ENCODE measurements at regions not wholly inside any gene's neighbourhood (a gene's known extent, or its start where the extent isn't known, plus 50 kb on each side); places are given as distances from the start of the nearest gene placed in this dataset.

DNA sequence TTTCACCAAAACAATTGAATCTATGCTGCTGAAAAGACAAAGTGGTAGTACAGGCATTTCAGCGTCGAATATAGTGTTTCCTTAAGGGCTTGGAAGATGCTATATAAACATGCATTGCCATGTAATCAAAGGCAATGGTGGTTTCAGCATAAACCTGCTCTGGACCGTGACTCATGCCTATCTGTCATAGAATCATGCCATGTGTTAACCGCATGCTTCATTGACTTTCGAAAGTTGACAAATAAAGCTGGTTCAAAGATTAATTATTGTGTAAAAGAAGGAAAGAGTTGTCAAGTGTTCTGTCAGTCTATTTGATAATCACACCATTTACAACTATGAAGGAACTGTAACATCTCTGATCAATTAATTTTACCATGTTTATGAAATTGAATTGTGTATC, 83.2 kb downstream of the FUNDC1 start:
- Histone ChIP-seq H3K4me1 (ENCODE audit: control insufficient read depth, insufficient read depth, low read length) (no peaks in the 10 kb centered on the region), H3K9me3 (ENCODE audit: control insufficient read depth, insufficient read depth, low read depth, low read length) (no peaks in the 10 kb centered on the region), H3K36me3 (ENCODE audit: control insufficient read depth, insufficient read depth, low read length) (no peaks in the 10 kb centered on the region), H3K4me3 (ENCODE audit: low read depth in 2 of 2, low read length in 2 of 2) (no peak overlapping the region), H3K27ac (ENCODE audit: low read length) (no peak overlapping the region), H3K27me3 (ENCODE audit: control insufficient read depth, insufficient read depth, low read length) (no peaks in the 10 kb centered on the region)
- no TSS peak for BruUV-seq (replicated peaks)
- in situ Hi-C loops (cut with HindIII; ENCODE audit: low pct_unique_long_range_greater_than_20kb, low sequenced_read_pairs) (no loop called here), intact Hi-C loops (cut with micrococcal nuclease; ENCODE audit: unreplicated experiment) (no loop called here)
- TF ChIP-seq, protein P1, sequence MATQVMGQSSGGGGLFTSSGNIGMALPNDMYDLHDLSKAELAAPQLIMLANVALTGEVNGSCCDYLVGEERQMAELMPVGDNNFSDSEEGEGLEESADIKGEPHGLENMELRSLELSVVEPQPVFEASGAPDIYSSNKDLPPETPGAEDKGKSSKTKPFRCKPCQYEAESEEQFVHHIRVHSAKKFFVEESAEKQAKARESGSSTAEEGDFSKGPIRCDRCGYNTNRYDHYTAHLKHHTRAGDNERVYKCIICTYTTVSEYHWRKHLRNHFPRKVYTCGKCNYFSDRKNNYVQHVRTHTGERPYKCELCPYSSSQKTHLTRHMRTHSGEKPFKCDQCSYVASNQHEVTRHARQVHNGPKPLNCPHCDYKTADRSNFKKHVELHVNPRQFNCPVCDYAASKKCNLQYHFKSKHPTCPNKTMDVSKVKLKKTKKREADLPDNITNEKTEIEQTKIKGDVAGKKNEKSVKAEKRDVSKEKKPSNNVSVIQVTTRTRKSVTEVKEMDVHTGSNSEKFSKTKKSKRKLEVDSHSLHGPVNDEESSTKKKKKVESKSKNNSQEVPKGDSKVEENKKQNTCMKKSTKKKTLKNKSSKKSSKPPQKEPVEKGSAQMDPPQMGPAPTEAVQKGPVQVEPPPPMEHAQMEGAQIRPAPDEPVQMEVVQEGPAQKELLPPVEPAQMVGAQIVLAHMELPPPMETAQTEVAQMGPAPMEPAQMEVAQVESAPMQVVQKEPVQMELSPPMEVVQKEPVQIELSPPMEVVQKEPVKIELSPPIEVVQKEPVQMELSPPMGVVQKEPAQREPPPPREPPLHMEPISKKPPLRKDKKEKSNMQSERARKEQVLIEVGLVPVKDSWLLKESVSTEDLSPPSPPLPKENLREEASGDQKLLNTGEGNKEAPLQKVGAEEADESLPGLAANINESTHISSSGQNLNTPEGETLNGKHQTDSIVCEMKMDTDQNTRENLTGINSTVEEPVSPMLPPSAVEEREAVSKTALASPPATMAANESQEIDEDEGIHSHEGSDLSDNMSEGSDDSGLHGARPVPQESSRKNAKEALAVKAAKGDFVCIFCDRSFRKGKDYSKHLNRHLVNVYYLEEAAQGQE (IDR thresholded peaks at IDR 0.05; ENCODE audit: insufficient read depth in 1 of 2, low read depth in 2 of 2, low read length in 1 of 2): no peak
- CTCF ChIA-PET: no interaction called here
- ATAC-seq: no peak
- DNase-seq (ENCODE audit: low read depth, low spot score): no peak
- POLR2A ChIA-PET: no interaction called here

DNA sequence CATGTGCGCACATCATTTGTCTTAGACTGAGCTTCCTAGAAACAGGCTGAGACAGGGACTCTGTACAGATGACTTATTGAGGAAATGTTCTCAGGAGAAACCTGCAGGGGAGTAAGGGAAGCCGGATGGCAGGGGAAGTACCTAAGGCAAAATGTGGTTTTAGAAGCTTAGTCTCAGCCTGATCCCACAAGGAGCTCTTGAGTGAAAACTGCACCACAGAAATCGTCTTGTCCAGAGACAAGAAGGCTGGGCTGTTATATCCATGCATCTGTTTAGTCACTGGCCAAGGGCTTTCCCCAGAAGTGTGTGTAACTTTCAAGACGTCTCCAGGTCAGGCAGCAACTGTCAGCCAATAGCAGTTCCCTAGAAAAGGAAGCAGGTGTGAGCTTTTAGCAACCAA, 86.0 kb downstream of the FUNDC1 start:
- ChIA-PET CTCF (no interaction called here), POLR2A (no interaction called here)
- Histone ChIP-seq H3K9me3 (ENCODE audit: control insufficient read depth, insufficient read depth, low read depth, low read length) (no peaks in the 10 kb centered on the region), H3K36me3 (ENCODE audit: control insufficient read depth, insufficient read depth, low read length) (no peaks in the 10 kb centered on the region), H3K4me1 (ENCODE audit: control insufficient read depth, insufficient read depth, low read length) (no peaks in the 10 kb centered on the region), H3K27ac (ENCODE audit: low read length) (no peak overlapping the region), H3K4me3 (ENCODE audit: low read depth in 2 of 2, low read length in 2 of 2) (no peak overlapping the region), H3K27me3 (ENCODE audit: control insufficient read depth, insufficient read depth, low read length) (no peaks in the 10 kb centered on the region)
- ATAC-seq (no peak), DNase-seq (ENCODE audit: low read depth, low spot score) (no peak)
- intact Hi-C loops (cut with micrococcal nuclease; ENCODE audit: unreplicated experiment): no loop called here
- BruUV-seq (replicated peaks): no TSS peak
- TF ChIP-seq TCF7L2 (IDR thresholded peaks at IDR 0.05; ENCODE audit: low read depth, low read length): no peak
- TF ChIP-seq SIN3A (IDR thresholded peaks at IDR 0.05; ENCODE audit: borderline replicate concordance, insufficient read depth, low read depth, low read length): no peak
- TF ChIP-seq, protein P2, sequence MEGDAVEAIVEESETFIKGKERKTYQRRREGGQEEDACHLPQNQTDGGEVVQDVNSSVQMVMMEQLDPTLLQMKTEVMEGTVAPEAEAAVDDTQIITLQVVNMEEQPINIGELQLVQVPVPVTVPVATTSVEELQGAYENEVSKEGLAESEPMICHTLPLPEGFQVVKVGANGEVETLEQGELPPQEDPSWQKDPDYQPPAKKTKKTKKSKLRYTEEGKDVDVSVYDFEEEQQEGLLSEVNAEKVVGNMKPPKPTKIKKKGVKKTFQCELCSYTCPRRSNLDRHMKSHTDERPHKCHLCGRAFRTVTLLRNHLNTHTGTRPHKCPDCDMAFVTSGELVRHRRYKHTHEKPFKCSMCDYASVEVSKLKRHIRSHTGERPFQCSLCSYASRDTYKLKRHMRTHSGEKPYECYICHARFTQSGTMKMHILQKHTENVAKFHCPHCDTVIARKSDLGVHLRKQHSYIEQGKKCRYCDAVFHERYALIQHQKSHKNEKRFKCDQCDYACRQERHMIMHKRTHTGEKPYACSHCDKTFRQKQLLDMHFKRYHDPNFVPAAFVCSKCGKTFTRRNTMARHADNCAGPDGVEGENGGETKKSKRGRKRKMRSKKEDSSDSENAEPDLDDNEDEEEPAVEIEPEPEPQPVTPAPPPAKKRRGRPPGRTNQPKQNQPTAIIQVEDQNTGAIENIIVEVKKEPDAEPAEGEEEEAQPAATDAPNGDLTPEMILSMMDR (IDR thresholded peaks at IDR 0.05): no peak
- TF ChIP-seq, protein P1 (IDR thresholded peaks at IDR 0.05; ENCODE audit: insufficient read depth in 1 of 2, low read depth in 2 of 2, low read length in 1 of 2): no peak
- TF ChIP-seq POLR2AphosphoS5 (IDR thresholded peaks at IDR 0.05; ENCODE audit: low read depth, low read length): no peak
- in situ Hi-C loops (cut with HindIII; ENCODE audit: low pct_unique_long_range_greater_than_20kb, low sequenced_read_pairs): no loop called here

Data from Panc1 (cell line).